COR-L47 (cell line): ENCODE measurements at regions not wholly inside any gene's neighbourhood (a gene's known extent, or its start where the extent isn't known, plus 50 kb on each side); places are given as distances from the start of the nearest gene placed in this dataset.

Experiments used
- DNase-seq: peaks from one replicate; lab custom pipeline; 2025; lab: John Stamatoyannopoulos, UW

DNA sequence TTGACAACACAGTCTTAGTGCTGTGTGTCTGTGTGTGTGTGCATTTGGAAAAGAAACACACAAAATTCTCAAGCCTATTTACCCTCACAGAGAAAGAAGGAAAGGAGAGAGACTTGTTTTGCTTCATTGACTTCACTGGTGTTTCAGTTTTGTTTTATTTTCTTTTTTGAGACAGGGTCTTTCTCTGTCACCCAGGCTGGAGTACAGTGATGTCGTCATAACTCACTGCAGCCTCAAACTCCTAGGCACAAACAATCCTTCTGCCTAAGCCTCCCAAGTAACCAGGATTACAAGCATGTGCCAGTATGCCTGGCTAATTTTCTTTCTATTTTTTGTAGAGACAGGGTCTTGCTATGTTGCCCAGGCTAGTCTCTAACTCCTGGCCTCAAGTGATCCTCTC lies 636.9 kb downstream of the TAFA4 start:
- DNase-seq: no peak

GRCh38 chr3:68290333-68290732 lies 635.9 kb upstream of the SUCLG2 start:
- DNase-seq: no peak

DNA sequence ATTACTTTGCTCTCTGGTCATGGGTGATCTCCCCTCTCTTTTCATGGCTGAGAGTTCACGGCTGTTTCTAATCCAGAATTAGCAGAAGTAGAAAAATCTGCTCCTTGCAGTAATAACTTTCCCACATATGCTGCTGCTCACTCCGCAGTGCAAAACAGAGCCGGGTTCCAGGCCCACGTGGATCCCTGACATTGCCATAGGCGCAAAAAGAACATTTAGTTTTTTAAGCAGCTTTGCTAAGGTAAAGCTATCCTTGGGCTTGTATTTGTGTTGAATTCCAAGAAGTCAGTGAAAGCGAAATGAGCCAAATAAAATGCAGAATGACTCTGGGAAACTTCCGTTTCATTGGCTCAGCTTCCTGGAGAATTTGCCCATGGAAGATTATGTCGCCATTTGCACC lies 633.7 kb upstream of the SUCLG2 start:
- no peak for DNase-seq

DNA sequence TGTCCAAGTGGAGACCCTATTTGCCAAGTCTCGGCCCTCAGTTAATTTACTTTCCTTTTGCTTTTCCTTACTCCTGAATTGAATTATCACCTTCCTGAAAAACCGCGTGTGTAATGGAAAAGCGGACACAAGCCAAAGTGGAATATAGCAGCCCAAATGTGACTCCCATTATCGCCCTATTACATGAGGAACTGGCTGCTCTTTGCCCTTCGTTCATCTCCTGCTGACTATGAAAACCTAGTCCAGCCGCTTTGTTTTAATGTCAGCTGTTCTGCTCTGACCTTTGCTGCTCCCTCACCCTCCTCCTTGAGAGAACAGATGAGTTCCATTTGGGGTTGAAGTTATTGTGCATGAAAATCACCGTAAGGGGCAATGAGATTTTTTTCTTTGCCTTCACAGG lies 632.7 kb upstream of the SUCLG2 start:
- no peak for DNase-seq

DNA sequence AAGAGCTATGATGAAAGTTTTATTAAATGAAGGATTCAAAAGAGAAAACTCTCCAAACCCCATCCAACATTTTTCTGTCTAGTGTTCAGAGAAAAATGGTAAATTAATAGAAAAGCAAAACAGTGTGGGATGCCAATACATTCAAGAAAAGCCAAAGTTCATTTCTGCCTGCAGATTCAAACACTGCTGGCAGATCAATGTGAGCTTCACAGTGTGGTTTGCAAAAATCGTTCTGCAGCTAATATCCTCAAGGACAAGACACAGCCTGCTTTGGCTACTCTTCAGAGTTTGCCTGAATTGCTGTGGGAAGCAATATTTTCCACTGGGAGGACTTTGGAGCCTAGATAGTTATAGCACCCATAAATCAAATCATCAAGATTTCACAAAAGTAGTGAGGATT lies 619.9 kb upstream of the SUCLG2 start:
- DNase-seq: no peak

DNA sequence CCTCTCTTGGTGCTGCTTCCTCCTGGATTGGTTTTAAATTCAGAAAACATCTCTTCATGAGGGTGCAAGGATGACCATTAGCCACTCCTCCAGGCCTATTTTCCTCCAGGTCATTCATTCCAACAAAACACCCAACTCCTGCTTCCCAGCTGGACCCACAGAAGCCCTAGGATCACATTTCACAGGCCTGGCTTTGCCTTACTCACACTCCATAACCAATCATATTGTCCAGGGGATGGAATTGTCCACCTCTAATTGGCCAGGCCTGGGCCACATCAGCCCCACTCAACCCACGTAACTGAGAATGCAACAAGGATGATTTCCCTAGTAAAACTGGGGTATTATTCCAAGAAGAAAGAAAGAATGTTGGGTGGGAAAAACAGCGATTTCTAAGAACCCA lies 616.7 kb upstream of the SUCLG2 start:
- no peak for DNase-seq

- no peak for DNase-seq
These were observed 602.3 kb upstream of the SUCLG2 start for GRCh38 chr3:68256635-68257223.

DNA sequence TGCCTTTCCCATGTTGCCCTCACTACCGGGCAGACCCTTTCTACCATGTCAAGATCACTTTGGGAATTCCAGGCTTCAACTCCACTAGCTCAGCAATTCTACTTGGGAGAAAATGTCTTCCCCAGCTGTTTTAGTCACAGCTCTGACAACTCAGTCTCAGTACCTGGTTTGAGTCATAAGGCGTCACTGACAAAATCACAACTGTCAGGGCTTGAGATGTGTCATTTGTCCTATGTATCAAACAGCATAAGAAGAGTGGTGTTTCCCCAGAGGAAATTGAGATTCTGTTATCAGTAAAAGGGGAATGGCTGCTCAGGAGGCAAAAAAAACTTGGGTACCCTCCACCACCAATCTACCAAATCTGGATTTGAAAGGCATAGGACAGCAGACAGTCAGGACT lies 594.9 kb upstream of the SUCLG2 start:
- no peak for DNase-seq

DNA sequence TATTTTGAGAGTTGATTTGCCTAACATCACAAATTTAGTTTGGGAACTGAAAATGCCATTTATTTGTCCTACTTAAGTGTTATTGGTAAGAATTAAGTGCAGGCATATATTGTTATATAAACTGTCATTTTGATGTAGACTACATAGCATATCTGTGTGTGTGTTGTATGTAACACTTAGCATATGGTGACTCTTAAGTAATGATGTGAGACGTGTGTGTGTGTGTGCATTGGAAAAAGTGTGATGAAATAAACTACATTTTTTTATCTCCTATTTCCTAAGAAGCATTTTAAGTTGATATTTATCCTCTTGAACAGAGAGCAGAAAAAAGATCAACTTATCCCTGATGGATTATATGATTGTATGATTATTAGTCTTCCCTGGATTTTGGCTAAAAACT lies 588.2 kb upstream of the SUCLG2 start:
- no peak for DNase-seq

DNA sequence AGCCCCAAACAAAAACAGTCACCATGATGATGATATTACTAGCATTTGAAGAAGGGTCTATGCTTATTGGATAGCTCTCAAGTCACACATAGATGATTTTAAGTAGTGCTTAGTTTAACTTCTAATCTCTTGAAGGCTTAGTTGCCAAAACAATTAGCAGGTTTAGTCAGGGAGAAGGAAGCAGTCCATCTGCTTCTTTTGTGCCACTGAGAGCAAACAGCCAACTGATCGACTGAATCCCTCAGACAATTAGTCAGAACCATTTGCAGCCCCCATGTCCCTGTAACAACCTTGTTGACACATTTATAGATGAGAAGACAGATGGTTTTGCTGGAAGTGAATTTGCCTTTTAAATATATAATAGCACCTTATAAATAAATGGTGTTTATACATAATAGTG lies 585.1 kb upstream of the SUCLG2 start:
- DNase-seq: peak; percentile 61

DNA sequence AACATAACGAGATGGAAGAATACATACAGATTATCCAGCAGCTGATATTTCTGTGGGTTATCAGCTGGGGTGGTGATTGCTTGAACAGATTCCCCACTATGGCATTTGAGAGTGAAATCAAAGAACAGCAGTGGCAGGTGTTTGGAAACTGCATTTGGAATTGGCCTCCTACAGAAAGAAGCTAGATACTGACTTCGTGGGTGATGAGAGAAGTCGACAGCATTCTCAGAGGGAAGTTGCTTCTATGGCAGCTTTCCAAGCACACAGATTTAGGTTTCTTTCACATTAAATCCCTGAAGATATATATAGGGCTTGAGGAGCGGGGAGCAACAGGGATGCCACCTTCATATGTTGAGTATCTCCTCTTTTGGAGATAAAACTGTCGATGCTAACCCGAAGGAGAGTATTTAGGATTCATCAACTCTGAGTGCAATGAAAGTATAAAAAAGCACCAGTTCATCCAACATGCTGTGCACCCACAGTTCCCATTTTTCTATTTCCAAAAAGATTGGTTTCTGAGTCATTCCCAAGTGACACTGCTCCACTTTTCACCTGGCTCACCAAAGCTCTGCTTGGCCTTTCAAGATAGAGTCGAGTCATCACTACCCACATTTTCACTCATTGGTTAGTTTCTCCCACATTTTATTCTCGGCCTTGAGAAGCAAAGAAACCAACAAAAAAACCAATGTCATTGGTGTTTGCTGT lies 579.8 kb upstream of the SUCLG2 start:
- no peak for DNase-seq

GRCh38 chr3:68228856-68229255 lies 574.4 kb upstream of the SUCLG2 start:
- no peak for DNase-seq

DNA sequence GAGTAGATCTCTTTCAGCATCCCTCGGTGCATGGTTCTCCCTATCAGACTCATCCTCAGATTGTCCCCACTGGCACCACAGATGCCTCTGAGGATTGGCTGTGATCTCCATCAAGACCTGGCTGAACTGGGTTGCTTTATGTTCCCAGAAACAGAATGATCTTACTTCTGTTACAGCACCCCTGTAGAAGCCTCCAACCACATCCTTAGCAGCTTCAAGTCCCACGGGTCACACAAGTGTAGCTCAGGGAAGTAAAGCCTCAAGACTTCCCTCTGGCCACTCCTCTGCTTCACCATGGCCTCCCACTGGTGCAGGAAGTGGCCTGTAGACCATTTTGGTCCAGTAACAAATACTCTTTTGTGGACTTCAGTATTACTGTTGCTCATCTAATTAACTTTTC lies 566.4 kb upstream of the SUCLG2 start:
- DNase-seq: no peak

GRCh38 chr3:68211637-68212036 lies 557.2 kb upstream of the SUCLG2 start:
- DNase-seq: no peak

DNA sequence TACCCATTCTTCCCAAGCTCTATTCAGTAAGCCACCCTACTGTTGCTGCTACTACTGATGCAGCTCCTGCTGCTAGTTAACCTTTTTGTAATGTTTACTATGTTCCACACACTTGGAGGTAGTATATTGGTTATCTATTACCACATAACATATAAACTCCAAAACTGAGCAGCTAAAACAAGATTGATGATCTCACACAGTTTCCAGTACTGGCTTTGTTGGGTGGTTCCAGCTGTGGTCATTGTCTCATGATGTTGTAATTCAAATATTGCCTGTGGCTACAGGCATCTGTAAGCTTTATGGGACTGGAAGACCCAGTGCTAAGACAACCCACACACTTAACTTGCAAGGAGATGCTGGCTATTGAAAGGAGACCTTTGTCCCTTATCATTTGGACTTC lies 556.2 kb upstream of the SUCLG2 start:
- DNase-seq: no peak

DNA sequence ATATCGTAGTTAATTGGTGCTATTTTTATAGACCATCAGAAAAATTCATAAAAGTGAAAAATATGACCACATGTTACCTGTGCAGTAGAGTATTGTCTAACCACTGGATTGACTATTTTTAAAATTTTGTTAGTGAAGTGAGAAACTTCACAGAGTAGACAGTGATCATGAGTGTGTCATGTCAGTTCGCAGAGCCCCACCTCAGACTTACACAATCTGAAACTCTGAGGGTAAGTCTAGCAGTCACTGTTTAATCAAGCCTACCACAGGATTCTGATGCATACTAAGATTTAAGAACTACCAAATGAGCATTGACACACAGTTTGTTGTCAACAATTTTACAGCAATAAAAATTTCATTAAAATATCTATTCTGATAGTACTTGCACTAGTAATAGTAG lies 552.9 kb upstream of the SUCLG2 start:
- no peak for DNase-seq

- no peak for DNase-seq
These were observed 552.2 kb upstream of the SUCLG2 start for GRCh38 chr3:68206524-68207117.

GRCh38 chr3:68186733-68187132 lies 532.3 kb upstream of the SUCLG2 start:
- no peak for DNase-seq

GRCh38 chr3:68176600-68176999 lies 522.2 kb upstream of the SUCLG2 start:
- DNase-seq: no peak

GRCh38 chr3:68173012-68173634 lies 518.7 kb upstream of the SUCLG2 start:
- DNase-seq: no peak

GRCh38 chr3:68172039-68172438 lies 517.6 kb upstream of the SUCLG2 start:
- no peak for DNase-seq

DNA sequence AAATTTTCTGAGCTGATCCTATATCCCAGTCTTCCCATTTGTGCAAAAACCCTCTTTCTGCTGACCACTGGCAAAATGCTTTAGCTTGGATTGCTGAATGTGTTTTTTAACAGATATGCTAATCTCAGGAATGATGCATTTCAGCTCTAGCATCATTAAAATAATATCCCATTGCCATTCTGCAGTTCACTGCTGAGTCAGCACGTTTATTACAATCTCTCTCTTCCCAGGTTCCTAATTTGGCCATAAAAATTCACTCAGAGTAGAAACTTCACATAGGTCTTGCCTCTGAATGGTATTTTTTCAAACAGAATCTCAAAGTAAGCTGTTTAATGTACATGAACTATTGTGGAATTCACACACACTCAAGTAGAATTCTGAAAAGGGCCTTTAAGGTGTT lies 509.6 kb upstream of the SUCLG2 start:
- no peak for DNase-seq

DNA sequence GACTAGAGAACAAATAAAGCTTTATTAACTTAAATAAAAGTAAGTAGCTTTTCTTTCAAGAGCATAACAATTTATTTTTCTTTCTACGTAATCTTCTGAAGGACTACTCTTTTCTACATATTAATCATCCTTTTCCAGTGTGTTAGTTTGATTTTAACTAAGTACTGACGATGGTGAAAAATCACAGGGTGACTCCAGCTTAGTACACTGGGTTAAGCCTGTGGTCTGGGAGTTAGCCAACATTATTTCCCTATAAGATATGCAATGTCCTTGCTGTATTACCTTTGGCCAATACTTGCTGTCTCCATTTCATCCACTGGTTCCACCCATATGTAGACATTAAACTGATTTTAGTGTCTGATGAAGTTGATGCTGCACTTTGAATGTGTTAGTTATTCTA lies 508.6 kb upstream of the SUCLG2 start:
- no peak for DNase-seq
